SK-N-SH (cell line): ENCODE measurements at regions not wholly inside any gene's neighbourhood (a gene's known extent, or its start where the extent isn't known, plus 50 kb on each side); places are given as distances from the start of the nearest gene placed in this dataset.

Experiments
- CTCF ChIA-PET: fragments of 300-600, 350-600 bp; formaldehyde crosslinking; extraction: SDS; loops from one replicate; lab custom pipeline; 2021; lab: Yijun Ruan, JAX
- POLR2A ChIA-PET: fragments of 350-600 bp; sonication (Branson Sonifier 250); formaldehyde crosslinking; extraction: SDS; loops from one replicate; lab custom pipeline; 2020; ENCODE audit warnings: antibody characterized with exemption, inconsistent platforms; lab: Yijun Ruan, JAX
- DNase-seq: peaks from one replicate; pipeline ENCODE4 v3.0.0; 2012
- H2AFZ ChIP-seq: fragments of 200-600 bp; sonication (generic); 2 replicates; pipeline ENCODE4 v1.8.1; 2016; ENCODE audit warnings: antibody characterized with exemption, mild to moderate bottlenecking, low read depth
- H3F3A ChIP-seq: fragments of 200-600 bp; sonication (generic); replicated peaks from 2 replicates; pipeline ENCODE3; 2016; ENCODE audit warnings: antibody characterized with exemption, mild to moderate bottlenecking; ENCODE audit not compliant: insufficient read depth
- H3K27ac ChIP-seq, 2 experiments: fragments of 200-500 bp in 1 of 2; fragments of 200-600 bp in 1 of 2; sonication (Bioruptor generic) in 1 of 2; sonication (generic), shearing (Covaris generic) in 1 of 2; 2 replicates each; pipeline versions ENCODE4 v1.5.1 to v1.6.1; 2014 to 2016; ENCODE audit warnings: low read depth in 2 of 2, inconsistent platforms in 1 of 2, low read length in 1 of 2, mild to moderate bottlenecking in 1 of 2, mixed read lengths in 1 of 2
- H3K27me3 ChIP-seq: fragments of 200-600 bp; sonication (generic), shearing (Covaris generic); 2 replicates; pipeline ENCODE4 v1.6.1; 2016; ENCODE audit warnings: mixed run types; ENCODE audit not compliant: insufficient read depth
- H3K36me3 ChIP-seq, 2 experiments: fragments of 200-500 bp in 1 of 2; fragments of 200-600 bp in 1 of 2; sonication (Bioruptor generic) in 1 of 2; sonication (generic) in 1 of 2; replicated peaks in 1 of 2; 2 replicates each; pipeline versions ENCODE3 to v1.5.1; 2014 to 2016; ENCODE audit warnings: low read length in 1 of 2, mild to moderate bottlenecking in 1 of 2; ENCODE audit not compliant: insufficient read depth in 2 of 2, control insufficient read depth in 1 of 2
- H3K4me1 ChIP-seq, 2 experiments: fragments of 200-500 bp in 1 of 2; fragments of 200-600 bp in 1 of 2; sonication (Bioruptor generic) in 1 of 2; sonication (generic), shearing (Covaris generic) in 1 of 2; 2 replicates each; pipeline versions ENCODE4 v1.5.1 to v1.6.1; 2014 to 2016; ENCODE audit warnings: low read depth in 1 of 2, low read length in 1 of 2, mixed run types in 1 of 2; ENCODE audit not compliant: insufficient read depth in 2 of 2, control insufficient read depth in 1 of 2
- H3K4me2 ChIP-seq: fragments of 200-600 bp; sonication (generic), shearing (Covaris generic); 2 replicates; pipeline ENCODE4 v1.6.1; 2017; ENCODE audit warnings: mixed run types
- H3K4me3 ChIP-seq, 2 experiments: fragments of 200-500 bp in 1 of 2; fragments of 200-600 bp in 1 of 2; sonication (Bioruptor generic) in 1 of 2; sonication (generic), shearing (Covaris generic) in 1 of 2; 2 replicates each; pipeline versions ENCODE4 v1.5.1 to v1.8.1; 2014 to 2016; ENCODE audit warnings: low read depth in 2 of 2, inconsistent platforms in 1 of 2, low read length in 1 of 2, mild to moderate bottlenecking in 1 of 2, mixed read lengths in 1 of 2, moderate library complexity in 1 of 2
- H3K79me2 ChIP-seq: fragments of 200-600 bp; sonication (generic); 2 replicates; pipeline ENCODE4 v1.8.1; 2017; ENCODE audit warnings: mild to moderate bottlenecking; ENCODE audit not compliant: insufficient read depth
- H3K9ac ChIP-seq: fragments of 200-600 bp; sonication (generic); 2 replicates; pipeline ENCODE4 v1.6.1; 2017; ENCODE audit warnings: mixed run types
- H3K9me2 ChIP-seq: fragments of 200-600 bp; sonication (generic); 2 replicates; pipeline ENCODE4 v1.6.1; 2017; ENCODE audit warnings: mixed run types
- H3K9me3 ChIP-seq: fragments of 200-600 bp; sonication (generic); 2 replicates; pipeline ENCODE4 v1.6.1; 2017; ENCODE audit warnings: mixed run types, mild to moderate bottlenecking, moderate library complexity
- H4K20me1 ChIP-seq: fragments of 200-600 bp; sonication (generic); 2 replicates; pipeline ENCODE4 v1.6.1; 2017; ENCODE audit warnings: mild to moderate bottlenecking, mixed run types; ENCODE audit not compliant: insufficient read depth
- CTCF ChIP-seq: fragments of 200-600 bp; sonication (generic); IDR thresholded peaks from 2 replicates; pipeline ENCODE4 v1.6.1; 2017; ENCODE audit warnings: antibody characterized with exemption, mild to moderate bottlenecking, moderate library complexity
- EZH2phosphoT487 ChIP-seq: fragments of 200-600 bp; sonication (generic); IDR thresholded peaks from 2 replicates; pipeline ENCODE4 v1.6.1; 2017; ENCODE audit warnings: low read depth, mixed run types, mild to moderate bottlenecking, antibody characterized with exemption, moderate library complexity, borderline replicate concordance
- FOSL2 ChIP-seq: IDR thresholded peaks from 2 replicates; pipeline ENCODE4 v1.4.0; 2012; ENCODE audit warnings: low read depth, mild to moderate bottlenecking, moderate library complexity, borderline replicate concordance
- MAX ChIP-seq: IDR thresholded peaks from 2 replicates; pipeline ENCODE4 v1.4.0; 2012; ENCODE audit warnings: low read depth
- MXI1 ChIP-seq: IDR thresholded peaks from 2 replicates; pipeline ENCODE4 v1.6.1; 2012; ENCODE audit warnings: mild to moderate bottlenecking, low read depth, low read length, improper control_type of control experiment
- NFIC ChIP-seq: IDR thresholded peaks from 2 replicates; pipeline ENCODE4 v1.4.0; 2012; ENCODE audit warnings: borderline replicate concordance
- POLR2AphosphoS5 ChIP-seq: IDR thresholded peaks from 2 replicates; pipeline ENCODE4 v1.6.1; 2012; ENCODE audit warnings: low read depth, low read length
- RAD21 ChIP-seq: IDR thresholded peaks from 2 replicates; pipeline ENCODE4 v1.6.1; 2012; ENCODE audit warnings: mild to moderate bottlenecking, low read length
- RFX5 ChIP-seq: IDR thresholded peaks from 2 replicates; pipeline ENCODE4 v1.6.1; 2012; ENCODE audit warnings: mild to moderate bottlenecking, improper control_type of control experiment, low read length
- SIN3A ChIP-seq: IDR thresholded peaks from 2 replicates; pipeline ENCODE4 v1.6.1; 2012; ENCODE audit warnings: low read depth, mild to moderate bottlenecking, low read length, moderate library complexity, borderline replicate concordance
- TAF1 ChIP-seq: IDR thresholded peaks from 2 replicates; pipeline ENCODE4 v1.6.1; 2012; ENCODE audit warnings: low read depth, mild to moderate bottlenecking, low read length, moderate library complexity, borderline replicate concordance
- USF1 ChIP-seq: IDR thresholded peaks from 2 replicates; pipeline ENCODE4 v1.4.0; 2012; ENCODE audit warnings: low read depth, borderline replicate concordance
- WGBS: methylation state at CpG from one replicate; pipeline ENCODE4 v1.1.6; 2017; ENCODE audit warnings: low lambda C conversion rate; 5-methylcytosine and 5-hydroxymethylcytosine counted together

GRCh38 chr3:150072576-150072975 lies 101.9 kb upstream of the PFN2 start:
- Histone ChIP-seq H3K4me2 (no peak overlapping the region), H3K9me3 (0 out of 2 replicates have a peak, but pooled peaks cover 8% of the 10 kb centered on the region), H3K4me3 (no peak overlapping the region), H2AFZ (no peak overlapping the region), H3K27me3 (no peaks in the 10 kb centered on the region), H3K4me1 (peaks cover 4 to 17% of the 10 kb centered on the region in 2 experiments), H3K9ac (no peak overlapping the region), H4K20me1 (no peaks in the 10 kb centered on the region), H3K36me3 (no peaks in the 10 kb centered on the region), H3K79me2 (no peaks in the 10 kb centered on the region), H3K9me2 (no peaks in the 10 kb centered on the region), H3K27ac (peak overlapping the region in 1 of 2 experiments; percentile 34; a peak in 1 of 4 replicates), H3F3A (peaks cover 17% of the 10 kb centered on the region)
- WGBS, result 92% methylated on average over 6 of the region's 6 CpGs
- TF ChIP-seq EZH2phosphoT487, result no peak
- POLR2A ChIA-PET, result no interaction called here
- DNase-seq, result no peak
- CTCF ChIA-PET, result interaction anchor here (1.0 kb wide), 1 partner anchor 62 kb away, joined by 3 read pairs; no protein-coding TSS in a partner anchor

- H3K4me3 ChIP-seq, result no peak overlapping the region
- H3K9me2 ChIP-seq, result no peaks in the 10 kb centered on the region
- ChIA-PET CTCF (interaction anchor here (0.6 to 0.9 kb wide), 2 partner anchors 8 to 114 kb away, joined by 3 to 4 read pairs; no protein-coding TSS in a partner anchor), POLR2A (no interaction called here)
- H3F3A ChIP-seq, result peaks cover 9% of the 10 kb centered on the region
- peaks cover 4 to 17% of the 10 kb centered on the region in 2 experiments for H3K4me1 ChIP-seq
- no peaks in the 10 kb centered on the region for H3K79me2 ChIP-seq
- H3K4me2 ChIP-seq, result no peak overlapping the region
- H3K27me3 ChIP-seq, result no peaks in the 10 kb centered on the region
- H3K9ac ChIP-seq, result no peak overlapping the region
- H2AFZ ChIP-seq, result no peak overlapping the region
- WGBS, result 86% methylated on average over 4 of the region's 4 CpGs
- no peak for TF ChIP-seq USF1
- no peak for TF ChIP-seq TAF1
- no peak for TF ChIP-seq MXI1
- TF ChIP-seq RAD21, result no peak
- no peak for TF ChIP-seq POLR2AphosphoS5
- no peak for TF ChIP-seq NFIC
- no peak for TF ChIP-seq FOSL2
- TF ChIP-seq MAX, result no peak
- TF ChIP-seq CTCF, result no peak
- TF ChIP-seq RFX5, result no peak
- no peak for TF ChIP-seq SIN3A
- TF ChIP-seq, all 33 proteins: peak for 0
- Histone ChIP-seq H3K36me3 (no peaks in the 10 kb centered on the region), H3K9me3 (no peaks in the 10 kb centered on the region), H3K27ac (no peak overlapping the region), H4K20me1 (no peaks in the 10 kb centered on the region)
- no peak for DNase-seq
Measured at GRCh38 chr3:150070271-150070670, 99.6 kb upstream of the PFN2 start.
